ENCODE measurements at regions not wholly inside any gene's neighbourhood (a gene's known extent, or its start where the extent isn't known, plus 50 kb on each side); places are given as distances from the start of the nearest gene placed in this dataset.
"Not testable (repeated sequence)": the region's sequence is repeated elsewhere in the genome, so short reads cannot be mapped to it uniquely, and the experiment has no call there.

DNA sequence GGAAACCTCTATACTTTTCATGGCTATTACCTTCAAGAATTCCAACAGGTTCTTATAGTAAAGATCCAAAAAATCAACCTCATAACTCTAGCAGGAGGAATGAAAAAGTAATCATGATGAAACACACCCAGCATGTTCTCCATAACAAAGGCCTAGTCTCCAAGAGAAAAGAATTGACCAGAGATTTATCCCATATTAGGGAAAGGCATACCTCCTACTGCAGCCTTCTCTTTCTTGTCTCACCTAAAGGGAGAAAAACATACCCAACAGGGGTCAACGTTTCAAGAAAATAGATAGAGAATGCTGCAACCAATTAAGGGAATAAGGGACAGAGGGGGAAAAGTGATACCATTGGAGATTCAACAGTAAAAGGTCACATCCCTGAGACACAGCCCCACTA lies 262.5 kb downstream of the FRK start:
- no peak for DNase-seq

DNA sequence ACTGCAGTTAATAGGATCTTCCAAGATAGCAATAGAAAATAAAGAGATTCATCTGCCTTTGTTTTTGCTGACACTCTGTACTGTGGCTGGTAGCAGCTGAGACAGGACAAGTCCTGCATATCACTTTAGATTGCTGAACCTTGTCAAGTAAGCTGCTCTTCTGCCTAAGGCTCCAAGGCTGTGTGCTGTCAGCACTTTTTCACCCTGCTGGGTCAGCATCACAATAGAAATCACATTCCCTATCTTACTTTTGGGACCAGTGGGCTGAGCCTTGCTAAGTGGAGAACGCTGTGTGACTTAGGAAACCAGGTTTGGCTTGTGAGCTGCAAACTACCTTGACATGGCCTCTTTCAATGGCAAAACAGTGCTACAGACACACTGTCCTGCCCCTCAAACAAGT lies 263.9 kb downstream of the FRK start:
- no peak for DNase-seq

DNA sequence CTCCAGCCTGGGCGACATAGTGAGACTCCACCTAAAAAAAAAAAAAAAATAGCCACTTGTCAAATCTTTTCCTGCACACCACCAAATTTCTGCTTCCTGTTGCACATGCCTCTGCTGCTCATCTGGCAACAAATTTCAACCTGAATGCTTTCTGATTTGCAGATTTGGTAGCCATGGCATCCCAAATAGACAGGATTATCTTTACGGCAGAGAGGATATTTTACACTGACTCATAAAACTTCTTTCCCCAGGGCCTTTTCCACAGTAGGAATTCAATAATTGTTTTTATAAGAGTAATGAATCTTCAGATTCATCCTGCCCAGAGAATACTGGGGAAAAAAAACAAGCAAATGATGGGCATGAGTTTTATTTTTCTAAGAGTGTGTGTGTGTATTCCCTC lies 264.6 kb downstream of the FRK start:
- no peak for DNase-seq

DNA sequence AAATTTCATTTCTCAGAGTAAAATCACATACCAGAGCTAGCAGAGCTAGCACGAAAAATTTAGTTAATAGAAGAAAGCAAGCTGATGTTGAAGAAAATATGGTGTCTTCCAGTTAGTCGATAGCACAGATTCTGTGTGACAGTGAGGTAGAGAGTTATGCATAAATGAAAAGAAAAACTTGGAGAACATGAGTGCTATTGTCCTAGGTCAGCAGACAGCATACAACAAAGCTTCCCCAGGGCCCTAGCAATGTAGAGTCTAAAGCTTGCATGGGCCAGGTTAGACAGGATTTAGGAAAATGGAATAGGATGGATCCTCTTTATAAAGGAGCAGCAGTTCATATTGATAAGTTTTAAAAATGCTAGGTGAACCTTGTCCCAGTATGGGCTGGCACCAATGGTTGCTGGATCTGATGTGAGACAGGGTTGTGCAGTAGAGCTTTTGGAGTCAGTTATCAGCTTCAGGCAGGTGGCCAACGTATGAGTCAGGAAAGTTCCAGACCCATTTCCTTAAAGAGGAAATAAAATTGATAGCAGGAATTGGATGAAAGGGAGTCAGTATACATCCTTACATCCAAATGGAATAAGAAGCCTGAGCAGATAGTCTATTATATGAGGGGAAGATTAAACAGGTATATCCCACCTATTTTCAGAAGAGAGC lies 277.2 kb downstream of the FRK start:
- no peak for DNase-seq

DNA sequence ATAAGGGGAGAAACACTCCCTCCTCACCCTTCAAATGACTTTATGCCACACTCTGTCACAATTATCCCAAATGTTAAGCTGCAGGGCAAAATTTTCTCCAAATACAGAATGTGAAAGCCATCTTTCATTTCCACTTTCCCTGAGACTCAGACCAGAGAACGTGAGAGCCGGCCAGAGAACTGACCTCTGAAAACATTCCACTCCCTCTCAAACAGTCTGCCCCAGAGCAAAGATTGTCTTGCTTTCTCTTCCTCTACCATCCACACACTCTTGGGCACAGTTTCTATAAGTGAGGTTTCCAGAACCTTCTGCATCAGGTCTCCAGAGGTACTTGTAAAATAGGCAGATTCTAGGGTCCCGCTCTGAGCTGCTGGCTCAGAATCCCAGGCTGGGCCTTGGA lies 278.1 kb downstream of the FRK start:
- DNase-seq = no peak

DNA sequence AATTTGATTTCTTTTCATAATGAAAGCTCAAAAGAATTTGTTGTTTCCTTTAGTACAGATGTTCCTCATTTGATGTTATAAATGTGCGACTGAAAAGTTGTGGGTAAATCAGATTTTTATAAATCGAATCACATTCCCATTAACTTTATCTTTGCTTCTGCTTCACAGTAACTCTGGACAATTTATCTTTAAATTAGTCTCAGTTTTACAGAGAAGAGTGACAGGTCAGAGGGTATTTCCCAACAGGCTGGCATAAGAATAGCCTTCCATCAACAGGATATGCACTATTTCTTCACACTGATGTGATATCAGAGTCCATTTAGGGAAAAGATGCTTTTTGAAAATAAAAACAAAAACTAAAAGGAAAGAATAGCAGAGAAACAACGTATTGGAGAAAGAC lies 286.9 kb downstream of the FRK start:
- no peak for DNase-seq

DNA sequence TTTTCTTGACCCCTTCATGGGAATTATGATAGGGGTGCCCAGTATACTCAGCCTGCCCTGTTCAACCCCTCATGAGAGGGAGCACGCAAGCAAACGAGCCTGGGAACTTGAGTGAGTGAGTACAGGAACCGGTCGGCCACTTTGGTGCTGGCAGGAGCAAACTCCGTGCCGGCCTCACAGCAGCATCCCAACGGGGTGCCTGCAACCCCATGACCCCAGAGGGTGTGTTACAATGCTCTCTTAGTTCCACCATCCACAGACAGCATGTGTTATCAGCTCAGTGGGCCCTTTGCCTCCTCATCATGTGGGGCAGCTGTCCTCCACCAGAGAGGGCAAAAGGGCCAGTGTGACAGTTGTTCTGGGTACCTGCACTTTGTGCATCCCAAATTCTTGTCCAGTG lies 289.8 kb downstream of the FRK start:
- no peak for DNase-seq

DNA sequence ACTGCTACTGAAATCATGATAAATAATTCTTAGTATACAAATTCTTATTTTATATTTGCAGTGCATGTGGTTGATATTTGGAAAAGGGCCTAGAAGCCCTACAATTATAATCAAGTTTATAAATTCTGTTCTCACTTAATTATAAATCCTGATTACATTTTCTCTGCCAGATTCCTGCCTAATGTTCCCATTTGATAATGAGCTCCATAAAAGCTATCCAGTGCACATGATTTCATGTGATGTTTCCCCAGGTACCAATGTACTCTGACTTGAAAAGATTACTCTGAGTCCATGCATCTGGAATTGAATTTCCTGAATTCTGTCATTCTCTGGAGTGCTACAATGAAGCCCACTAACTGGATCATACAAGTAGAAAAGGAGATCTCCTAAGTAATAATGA lies 292.2 kb downstream of the FRK start:
- no peak for DNase-seq

DNA sequence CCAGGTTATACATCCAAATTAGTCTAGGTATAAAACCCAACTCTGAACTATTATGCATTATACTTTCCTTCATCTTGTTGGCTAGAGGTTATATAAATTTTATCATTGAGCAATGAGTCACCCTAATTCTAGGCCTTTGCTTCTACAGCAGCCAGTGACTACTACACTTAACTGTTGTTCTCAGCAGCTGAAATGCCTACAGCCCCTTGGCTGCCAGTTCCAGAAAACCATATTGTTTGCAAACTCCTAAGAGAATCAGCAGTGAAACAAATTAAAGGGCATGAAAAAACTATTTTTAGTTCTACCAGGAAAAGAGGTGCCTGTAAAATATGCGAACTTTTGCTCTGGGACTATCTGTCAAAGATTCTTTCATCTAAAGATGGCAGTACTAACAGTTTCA lies 292.8 kb downstream of the FRK start:
- DNase-seq = no peak

DNA sequence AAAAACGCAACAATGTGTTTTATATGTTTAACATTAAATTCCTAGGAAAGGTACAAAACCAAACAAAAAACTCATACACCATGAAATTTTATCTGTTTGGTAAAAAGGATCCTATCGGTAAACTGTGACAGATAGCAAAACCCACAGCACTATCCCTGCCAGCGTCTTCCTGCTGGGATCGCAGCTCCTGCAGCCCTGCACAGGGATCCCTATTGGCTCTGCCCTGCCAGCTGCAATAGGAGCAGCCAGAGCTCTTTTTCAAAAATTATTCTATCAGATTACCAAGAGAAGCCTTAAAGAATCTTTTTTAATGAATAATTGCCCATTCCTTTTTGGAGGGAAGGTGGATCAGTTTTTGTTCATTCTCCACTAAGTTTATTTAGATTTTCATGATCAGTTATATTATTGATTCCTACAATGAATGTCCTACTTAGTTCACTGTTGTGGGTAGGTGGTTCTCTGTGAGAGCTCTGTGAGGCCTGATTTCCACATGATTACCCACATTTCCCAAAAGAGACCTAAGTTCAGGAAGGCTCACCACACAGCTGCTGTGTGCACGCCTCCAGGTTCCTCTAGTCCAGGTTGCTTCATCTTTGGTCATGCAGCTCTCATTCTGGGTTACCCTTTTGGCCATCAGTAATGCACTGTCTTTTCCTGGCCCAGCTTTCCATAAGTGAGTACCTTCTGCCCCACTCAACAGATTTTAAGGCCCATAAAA lies 293.8 kb downstream of the FRK start:
- DNase-seq = no peak

DNA sequence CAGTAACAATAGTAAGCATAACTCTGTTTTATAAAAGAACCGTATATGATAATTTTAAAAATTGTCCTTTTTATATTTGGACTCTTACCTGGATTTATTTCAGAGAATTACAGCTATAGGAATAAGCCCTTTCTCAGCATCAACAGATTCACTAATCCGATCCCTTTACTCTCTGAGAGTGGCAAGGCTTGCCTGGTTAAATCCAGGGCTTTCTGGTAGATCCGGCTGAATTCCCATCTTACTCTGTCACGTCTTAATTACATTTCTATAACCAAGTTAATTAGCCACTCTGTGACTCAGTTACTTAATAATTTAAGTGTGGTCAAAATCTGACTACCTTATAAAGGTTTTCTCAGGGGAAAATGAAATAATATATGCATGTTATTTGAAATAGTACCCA lies 294.7 kb downstream of the FRK start:
- no peak for DNase-seq

DNA sequence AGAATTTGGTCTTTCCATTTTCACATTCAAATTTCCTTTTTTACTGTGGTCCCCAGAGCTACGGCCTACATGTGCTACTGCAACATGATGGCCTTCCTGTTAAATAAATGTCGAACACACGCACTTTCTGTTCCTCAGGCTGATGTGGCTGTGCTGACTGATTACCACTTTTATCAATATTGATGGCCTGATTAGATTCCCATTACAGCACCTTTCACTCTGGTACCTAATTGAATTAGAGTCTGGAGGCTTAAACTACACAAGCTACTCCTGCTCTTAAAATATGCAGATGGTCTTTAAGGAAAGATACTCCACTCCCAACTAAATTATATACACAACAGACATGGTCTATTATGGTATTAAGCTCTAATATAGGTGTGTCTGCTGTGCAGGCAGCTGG lies 301.6 kb downstream of the FRK start:
- DNase-seq = no peak

DNA sequence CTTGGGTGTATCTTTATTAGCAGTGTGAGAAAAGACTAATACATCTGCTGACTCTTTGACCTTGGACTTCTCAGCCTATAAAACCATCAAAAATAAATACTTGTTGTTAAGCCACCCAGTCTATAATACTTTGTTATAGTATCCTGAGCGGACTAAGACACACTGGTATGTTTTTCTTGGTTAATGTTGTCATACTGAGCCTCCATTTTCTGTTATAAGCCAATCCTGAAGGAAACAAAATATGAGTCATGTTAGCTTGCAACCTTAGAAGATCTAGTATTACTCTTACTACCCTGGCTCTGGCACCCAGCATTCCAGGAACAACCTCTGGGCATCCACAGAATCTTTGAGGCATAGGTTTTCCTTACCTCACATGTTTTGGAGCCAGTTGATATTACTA lies 307.2 kb downstream of the FRK start:
- DNase-seq = no peak

DNA sequence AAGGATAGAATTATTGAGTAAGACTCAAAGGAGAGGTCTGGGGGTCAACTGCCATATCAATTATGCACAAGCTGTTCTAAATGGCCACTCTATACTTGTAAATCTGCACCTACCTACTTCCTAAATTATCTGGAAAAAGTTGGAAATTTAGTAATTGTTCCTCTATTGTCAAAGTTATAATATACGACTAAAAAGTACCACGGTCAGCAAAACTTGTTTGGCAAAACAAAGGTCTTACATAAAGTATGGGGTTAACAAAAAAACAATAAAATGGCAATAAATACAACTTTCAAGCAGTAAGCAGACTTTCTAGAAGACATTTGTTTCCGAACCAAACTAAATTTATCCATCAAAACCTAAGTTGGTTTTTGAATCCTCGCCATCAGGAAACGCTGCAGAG lies 309.7 kb downstream of the FRK start:
- no peak for DNase-seq

DNA sequence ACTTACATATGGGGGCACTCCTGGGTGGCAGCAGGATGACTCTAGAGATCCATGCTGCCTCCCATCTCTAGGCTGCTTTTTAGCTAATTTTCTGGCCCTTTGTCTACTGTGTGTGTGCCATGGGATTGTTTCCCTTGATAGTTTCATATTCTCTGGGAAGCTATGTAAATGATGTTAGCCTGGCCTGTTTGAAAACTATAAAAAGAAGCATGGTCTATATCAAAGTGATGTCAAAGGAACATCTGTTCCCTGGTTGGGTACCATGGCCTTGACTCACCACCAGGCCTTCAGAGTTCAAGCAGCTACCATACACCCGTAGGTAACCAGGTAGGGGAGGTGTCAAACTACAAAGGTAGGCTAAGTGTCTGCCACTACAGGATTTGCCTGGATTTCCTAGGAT lies 310.4 kb downstream of the FRK start:
- DNase-seq = no peak

DNA sequence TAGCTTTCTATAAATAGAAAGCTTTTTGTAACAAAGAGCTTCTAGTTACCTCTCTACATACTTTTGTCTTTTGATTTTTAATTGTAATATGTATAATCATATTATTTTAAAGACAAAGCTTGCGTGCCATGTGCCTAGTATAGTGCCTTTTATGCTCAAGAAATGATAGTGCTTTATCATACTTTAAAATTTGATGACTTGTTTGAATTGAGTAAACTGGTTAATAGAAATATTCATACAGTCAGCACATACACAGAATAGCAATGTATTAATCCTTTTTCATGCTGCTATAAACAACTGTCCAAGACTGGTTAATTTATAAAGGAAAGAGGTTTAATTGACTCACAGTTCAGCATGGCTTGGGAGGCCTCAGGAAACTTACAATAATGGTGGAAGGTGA lies 313.0 kb downstream of the FRK start:
- no peak for DNase-seq

DNA sequence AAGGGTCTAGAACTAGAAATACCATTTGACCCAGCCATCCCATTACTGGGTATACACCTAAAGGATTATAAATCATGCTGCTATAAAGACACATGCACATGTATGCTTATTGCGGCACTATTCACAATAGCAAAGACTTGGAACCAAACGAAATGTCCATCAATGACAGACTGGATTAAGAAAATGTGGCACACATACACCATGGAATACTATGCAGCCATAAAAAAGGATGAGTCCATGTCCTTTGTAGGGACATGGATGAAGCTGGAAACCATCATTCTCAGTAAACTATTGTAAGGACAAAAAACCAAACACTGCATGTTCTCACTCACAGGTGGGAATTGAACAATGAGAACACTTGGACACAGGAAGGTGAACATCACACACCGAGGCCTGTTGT lies 314.1 kb downstream of the FRK start:
- DNase-seq = not testable (repeated sequence)

DNA sequence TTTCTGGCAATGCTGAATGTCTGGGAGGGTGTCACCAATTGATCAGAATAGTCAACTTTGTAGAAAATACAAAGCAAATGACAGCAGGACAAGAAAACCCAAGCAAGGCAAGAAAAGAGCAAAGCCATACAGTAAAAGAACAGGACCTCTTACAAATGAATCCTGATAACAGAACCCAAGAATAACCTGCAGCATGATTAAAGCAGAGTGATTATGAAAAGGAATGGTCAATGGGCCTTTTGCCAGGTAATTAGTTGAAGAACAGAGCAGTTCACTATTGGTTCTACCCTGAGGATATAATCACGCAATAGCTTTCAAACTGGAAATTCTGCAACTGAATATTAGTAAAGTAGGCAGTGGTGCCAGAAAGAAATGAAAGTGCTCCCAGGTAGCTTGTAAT lies 319.8 kb downstream of the FRK start:
- no peak for DNase-seq

DNA sequence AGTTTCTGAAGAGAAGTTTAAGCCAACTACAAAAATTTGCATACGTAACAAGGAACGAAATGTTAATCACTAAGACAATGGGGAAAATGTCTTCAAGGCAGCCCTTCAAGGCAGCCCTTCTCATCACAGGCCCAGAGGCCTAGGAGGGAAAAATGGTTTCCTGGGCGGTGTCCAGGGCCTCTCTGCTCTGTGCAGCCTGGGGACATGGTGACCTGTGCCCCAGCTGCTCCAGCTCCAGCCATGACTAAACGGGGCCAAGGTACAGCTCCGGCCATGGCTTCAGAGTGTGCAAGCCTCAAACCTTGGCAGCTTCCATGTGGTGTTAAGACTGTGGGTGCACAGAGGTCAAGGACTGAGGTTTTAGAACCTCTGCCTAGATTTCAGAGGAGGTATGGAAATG lies 325.1 kb downstream of the FRK start:
- DNase-seq = no peak

DNA sequence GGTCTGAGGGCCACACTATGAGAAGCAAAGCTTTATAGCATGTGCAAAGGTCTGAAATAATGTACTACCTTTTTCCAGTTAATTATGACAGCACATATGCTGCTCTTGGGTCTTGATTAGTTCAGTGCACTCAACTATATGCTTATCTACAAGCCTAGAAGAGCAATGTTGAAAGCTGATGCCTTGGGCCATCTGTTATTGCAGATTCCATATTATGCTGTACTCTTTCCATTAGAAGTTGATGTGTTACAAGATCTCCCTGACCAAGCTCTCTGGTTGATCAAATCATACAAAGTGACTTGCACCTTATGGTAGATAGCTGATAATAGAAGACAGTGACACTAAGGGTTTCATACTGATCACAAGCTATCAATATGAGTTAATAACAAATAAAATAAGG lies 327.3 kb downstream of the FRK start:
- DNase-seq = no peak

DNA sequence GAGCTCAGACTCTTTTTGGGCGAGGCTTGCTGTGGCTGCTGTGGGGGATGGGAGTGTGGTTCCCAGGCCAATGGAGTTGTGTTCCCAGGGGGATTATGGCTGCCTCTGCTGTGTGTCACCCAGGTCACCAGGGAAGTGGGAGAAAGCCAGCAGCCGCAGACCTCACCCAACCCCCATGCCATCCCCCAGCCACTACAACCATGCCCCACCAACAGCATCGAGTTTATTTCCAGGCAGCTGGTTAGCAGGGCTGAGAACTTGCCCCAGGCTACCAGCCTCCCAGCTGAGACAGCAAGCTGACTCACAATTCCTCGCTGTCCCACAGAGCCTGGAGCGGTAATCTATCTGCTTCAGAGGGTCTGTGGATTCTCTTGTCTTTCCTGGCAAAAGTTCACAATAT lies 331.7 kb downstream of the FRK start:
- DNase-seq = no peak

DNA sequence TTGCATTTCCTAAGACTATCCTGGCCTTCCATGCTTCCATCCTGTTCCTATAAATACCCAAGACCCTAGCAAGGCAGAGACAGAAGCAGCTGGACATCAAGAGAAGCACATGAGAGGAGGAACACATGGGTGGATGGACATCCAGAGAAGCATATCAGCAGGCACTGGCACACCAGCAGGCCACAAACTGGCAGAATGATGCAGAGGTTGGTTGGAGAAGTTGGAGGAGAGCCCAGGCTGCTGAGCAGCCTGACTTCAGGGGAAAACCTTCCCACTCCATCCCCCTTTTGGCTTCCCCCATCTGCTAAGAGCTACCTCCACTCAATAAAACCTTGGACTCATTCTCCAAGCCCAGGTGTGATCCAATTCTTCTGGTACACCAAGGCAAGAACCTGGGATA lies 332.5 kb downstream of the FRK start:
- DNase-seq = no peak

DNA sequence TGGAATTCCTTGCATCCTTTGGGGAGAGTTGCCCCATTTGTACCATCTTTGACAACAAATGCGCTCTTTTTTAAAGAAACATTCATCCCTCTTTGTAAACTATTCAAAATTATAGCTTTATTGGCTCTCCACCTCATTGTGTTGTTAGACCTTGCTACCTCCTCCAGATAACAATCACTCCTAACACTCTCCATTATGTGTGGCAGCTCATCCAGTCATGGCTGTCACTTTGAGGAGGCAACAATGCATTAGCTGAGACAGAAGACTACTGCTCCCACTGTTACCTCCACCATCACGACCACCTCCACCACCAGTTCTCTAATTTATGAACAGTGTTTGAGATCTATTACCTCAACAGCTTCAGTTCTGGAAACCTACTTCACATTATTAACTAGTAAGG lies 339.1 kb downstream of the FRK start:
- no peak for DNase-seq

DNA sequence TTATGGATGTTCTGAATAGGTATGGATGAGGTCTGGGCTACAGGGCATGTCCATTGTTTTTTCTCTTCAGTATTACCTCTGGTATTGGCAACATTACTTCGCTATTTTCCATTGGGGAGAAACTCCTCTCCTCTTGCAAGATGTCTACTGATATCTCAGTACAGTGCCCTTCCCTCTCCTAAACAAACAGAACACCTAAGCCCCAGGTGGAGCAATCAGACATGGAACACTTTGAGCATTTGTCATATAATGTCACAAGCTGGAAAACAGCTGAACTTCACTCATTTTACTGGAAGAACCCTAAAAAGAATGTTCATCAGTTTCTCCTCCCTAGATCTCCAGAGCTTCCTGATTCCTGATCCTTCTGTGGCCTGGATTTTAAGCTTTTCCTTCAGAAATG lies 339.8 kb downstream of the FRK start:
- no peak for DNase-seq

DNA sequence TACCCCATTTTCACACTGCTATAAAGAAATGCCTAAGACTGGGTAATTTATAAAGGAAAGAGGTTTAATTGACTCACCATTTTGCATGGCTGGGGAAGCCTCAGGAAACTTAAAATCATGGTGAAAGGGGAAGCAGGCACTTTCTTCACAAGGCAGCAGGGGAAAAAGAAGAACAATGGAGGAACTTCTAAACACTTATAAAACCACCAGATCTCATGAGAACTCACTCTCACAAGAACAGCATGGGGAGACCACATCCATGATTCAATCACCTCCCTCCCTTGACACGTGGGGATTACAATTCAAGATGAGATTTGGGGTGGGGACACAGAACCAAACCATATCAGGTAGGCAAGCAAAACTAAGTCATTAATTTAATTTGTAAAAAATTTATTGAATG lies 343.2 kb downstream of the FRK start:
- DNase-seq = no peak

All from CD4-positive, alpha-beta T cell treated with Interleukin-10 for 1 hour (primary cell).